NOMO-1 treated with DMSO at 0.1 percent for 48 hours (cell line): ENCODE measurements at regions not wholly inside any gene's neighbourhood (a gene's known extent, or its start where the extent isn't known, plus 50 kb on each side); places are given as distances from the start of the nearest gene placed in this dataset.
A peak's percentile ranks its signal among the peaks of the same experiment; 100 is the strongest.
"Not testable (repeated sequence)": the region's sequence is repeated elsewhere in the genome, so short reads cannot be mapped to it uniquely, and the experiment has no call there.

Experiments
- DNase-seq: peaks from one replicate; lab custom pipeline; 2025; ENCODE audit not compliant: unreplicated experiment; lab: John Stamatoyannopoulos, UW

- DNase-seq, result no peak
These were observed 117.2 kb downstream of the CASP12 start for GRCh38 chr11:104781037-104781436.

GRCh38 chr11:104776501-104777170 is 121.6 kb downstream of the CASP12 start:
- no peak for DNase-seq

GRCh38 chr11:104774578-104774977 is 123.7 kb downstream of the CASP12 start:
- DNase-seq, result no peak

GRCh38 chr11:104772806-104773241 is 125.4 kb downstream of the CASP12 start:
- no peak for DNase-seq

GRCh38 chr11:104771763-104772162 is 126.5 kb downstream of the CASP12 start:
- no peak for DNase-seq

GRCh38 chr11:104771046-104771445 is 127.2 kb downstream of the CASP12 start:
- not testable (repeated sequence) for DNase-seq

- DNase-seq, result no peak
These were observed 132.7 kb downstream of the CASP12 start for GRCh38 chr11:104765401-104766095.

GRCh38 chr11:104764710-104765045 is 133.6 kb downstream of the CASP12 start:
- DNase-seq, result no peak

GRCh38 chr11:104763930-104764709 is 134.1 kb downstream of the CASP12 start:
- DNase-seq, result no peak

GRCh38 chr11:104761511-104761910 is 136.7 kb downstream of the CASP12 start:
- no peak for DNase-seq

- no peak for DNase-seq
These were observed 138.8 kb downstream of the CASP12 start for GRCh38 chr11:104759464-104759863.

GRCh38 chr11:104738918-104739317 is 159.3 kb downstream of the CASP12 start:
- DNase-seq, result no peak

- no peak for DNase-seq
These were observed 160.1 kb downstream of the CASP12 start for GRCh38 chr11:104738208-104738607.

GRCh38 chr11:104736502-104736901 is 161.8 kb downstream of the CASP12 start:
- DNase-seq, result peak; percentile 48

GRCh38 chr11:104734998-104735397 is 163.3 kb downstream of the CASP12 start:
- DNase-seq, result no peak

GRCh38 chr11:104731890-104732289 is 166.4 kb downstream of the CASP12 start:
- DNase-seq, result no peak

GRCh38 chr11:104728927-104729326 is 169.3 kb downstream of the CASP12 start:
- DNase-seq, result no peak

- no peak for DNase-seq
These were observed 170.5 kb downstream of the CASP12 start for GRCh38 chr11:104727768-104728167.

GRCh38 chr11:104727095-104727494 is 171.2 kb downstream of the CASP12 start:
- DNase-seq, result no peak

- no peak for DNase-seq
These were observed 172.4 kb downstream of the CASP12 start for GRCh38 chr11:104725796-104726408.

GRCh38 chr11:104713401-104713800 is 184.9 kb downstream of the CASP12 start:
- no peak for DNase-seq
